ENCODE measurements at regions not wholly inside any gene's neighbourhood (a gene's known extent, or its start where the extent isn't known, plus 50 kb on each side); places are given as distances from the start of the nearest gene placed in this dataset.
"Not testable (repeated sequence)": the region's sequence is repeated elsewhere in the genome, so short reads cannot be mapped to it uniquely, and the experiment has no call there.

DNA sequence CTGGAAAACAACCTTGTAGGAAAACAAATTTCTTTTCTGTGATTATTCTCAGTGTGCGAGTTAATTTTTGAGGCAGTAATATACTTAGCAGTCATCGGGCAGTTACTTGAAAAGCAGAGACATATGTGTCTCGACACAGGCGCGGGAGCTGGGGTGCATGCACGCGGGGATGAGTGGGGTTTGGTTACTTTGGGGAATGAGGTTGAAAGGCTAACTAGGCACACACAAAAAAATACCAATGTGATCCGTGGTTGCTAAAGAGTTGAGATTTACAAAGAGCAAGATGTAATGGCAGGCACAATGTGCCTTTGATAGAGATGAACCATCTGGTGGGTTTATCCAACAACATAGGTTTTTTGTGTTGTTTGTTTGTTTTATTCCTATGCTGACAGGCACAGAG, 703.8 kb upstream of the EEF2KMT start:
- DNase-seq = no peak

DNA sequence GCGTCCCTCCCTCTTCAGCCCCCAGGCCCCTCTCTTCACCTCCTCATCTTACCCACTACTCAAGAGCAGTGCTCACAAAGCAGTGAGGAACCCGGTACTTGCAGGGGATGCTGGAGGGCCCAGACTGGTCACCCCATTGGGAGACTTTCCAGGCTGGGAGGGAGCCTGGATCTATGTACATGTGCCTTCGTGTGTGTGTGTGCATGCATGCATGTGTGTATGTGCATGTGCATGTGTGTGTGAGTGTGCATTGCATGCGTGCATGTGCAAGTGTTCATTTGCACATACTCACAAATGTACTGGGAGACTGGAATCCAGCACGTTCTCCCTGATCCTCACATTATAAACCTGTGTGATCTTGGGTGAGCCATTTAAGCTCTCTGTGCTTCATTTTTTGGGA, 696.0 kb upstream of the EEF2KMT start:
- no peak for DNase-seq

DNA sequence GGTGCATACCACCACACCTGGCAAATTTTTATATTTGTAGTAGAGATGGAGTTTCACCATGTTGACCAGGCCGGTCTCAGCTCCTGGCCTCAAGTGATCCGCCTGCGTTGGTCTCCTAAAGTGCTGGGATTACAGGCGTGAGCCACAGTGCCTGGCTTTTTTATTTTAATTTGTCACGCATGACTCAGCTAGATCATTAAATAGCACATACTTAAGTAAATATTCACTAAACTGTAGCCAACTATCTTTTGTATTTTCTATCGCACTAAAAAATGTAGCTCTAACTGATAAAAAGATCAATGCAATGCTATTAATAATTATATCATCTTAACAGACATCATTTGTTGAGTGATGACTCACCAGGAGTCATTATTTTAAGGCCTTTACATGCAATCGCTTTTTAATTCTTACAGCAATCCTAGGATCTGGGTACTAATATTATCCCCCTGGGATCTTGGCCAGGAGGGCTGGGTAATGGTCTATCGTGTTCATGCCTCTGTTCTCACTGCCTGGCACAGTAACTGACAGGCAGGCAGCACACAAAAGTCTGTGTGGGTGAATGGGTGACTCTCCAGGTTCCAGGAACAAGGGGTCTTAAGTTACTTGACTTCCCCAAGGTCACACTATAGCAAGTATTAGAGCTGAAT, 693.5 kb upstream of the EEF2KMT start:
- DNase-seq = no peak

DNA sequence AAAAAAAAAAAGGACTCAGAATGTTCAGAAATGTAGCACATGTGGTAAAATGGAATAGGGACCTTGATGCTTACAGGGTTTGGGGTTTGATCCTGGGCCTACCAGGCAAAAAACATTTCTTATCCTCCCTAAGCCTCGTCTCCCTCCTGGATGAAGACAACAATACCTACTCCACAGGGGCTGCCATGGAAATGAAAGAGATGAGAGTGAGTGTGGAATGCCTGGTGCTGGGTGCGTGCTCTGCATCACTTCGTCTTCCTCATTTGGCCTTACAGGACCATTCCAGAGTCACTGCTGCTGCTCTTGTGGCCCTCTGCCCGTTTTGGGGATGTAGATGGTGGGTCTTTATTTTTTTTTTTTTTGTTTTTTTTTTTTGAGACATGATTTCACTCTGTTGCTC, 692.9 kb upstream of the EEF2KMT start:
- DNase-seq = no peak

DNA sequence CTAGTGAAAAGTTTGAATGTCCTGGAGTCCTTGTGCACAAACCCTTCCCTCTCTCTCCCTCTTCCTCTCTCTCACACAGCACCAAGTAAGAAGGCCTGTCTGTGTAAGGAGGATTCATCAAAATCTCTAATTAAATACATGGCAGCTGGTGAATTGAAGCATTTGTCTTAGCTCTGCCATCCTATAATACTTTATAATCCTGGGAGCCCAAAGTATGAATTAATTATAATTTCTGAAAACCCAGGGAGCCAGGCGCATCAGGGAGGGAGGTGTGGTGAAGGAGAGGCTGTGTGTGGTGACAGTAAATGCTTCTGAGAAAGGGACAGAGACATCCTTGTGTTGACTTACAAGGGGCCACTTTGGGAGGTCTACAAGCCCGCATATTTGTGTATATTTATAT, 691.4 kb upstream of the EEF2KMT start:
- no peak for DNase-seq

DNA sequence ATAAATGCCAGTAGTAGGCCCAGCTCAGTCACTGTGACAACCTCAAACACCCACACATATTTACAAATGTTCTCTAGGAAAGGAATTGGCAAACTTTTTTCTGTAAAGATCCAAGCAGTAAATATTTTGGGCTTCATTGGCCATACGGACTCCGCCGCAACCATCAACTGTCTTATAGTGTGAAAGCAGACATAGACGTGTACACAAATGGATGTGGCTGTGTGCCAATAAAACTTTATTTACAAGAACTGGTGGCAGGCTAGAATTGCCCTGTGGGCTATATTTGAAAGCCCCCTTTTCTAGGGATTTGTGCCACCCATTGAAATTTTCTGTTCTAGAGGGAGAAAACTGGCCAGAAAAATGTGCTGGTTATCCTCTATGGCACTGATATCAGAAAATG, 683.8 kb upstream of the EEF2KMT start:
- DNase-seq = no peak

DNA sequence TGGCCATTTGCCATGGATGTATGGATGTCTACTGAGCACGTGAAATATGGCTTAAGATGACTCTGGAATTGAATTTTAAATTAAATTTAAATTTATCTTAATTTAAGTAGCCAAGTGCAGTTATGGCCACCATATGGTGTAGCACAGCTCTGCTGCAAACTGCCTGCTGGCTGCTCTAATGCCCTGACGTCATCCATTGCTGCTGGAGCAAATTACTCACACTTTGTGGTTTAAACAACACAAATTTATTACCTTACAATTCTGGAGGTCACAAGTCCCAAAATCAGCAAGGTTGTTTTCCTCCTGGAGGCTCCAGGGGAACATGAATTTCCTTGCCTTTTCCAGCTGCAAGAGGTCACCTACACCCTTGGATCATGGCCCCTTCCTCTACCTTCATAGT, 679.3 kb upstream of the EEF2KMT start:
- no peak for DNase-seq

DNA sequence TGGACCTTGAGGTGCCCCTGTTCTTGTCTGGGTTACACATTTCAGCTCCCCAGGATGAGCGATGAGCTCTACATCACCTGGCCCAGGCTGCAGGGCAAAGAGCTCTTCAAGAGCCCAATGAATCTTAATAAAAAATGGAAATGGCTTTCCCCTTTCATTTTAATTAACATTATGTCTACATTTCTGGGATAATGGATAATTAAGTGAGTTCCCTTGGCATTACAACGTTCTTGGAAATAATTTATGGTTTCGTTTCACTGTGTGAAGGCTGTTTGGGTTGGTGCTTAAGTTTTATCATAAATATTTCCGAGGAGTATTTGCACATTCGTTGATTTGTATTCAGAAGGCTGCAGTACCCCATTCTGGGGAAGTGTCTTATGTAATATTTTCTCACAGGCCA, 678.3 kb upstream of the EEF2KMT start:
- no peak for DNase-seq

DNA sequence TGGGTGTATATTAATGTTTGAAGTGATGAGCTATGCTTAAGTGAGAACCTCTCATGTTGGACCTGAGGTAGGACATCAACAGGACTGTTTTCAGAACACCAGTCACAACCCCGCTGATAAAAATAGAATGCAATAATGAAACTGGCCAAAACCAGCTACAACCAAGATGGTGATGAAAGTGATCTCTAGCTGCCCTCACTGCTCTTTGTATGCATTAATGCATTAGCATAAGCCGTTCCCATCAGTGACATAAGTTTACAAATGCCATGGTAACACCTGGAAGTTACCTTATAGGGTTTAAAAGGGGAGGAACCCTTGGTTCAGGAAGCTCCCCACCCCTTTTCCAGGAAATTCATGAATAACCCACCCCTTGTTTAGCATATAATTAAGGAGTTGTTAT, 672.5 kb upstream of the EEF2KMT start:
- DNase-seq = no peak

DNA sequence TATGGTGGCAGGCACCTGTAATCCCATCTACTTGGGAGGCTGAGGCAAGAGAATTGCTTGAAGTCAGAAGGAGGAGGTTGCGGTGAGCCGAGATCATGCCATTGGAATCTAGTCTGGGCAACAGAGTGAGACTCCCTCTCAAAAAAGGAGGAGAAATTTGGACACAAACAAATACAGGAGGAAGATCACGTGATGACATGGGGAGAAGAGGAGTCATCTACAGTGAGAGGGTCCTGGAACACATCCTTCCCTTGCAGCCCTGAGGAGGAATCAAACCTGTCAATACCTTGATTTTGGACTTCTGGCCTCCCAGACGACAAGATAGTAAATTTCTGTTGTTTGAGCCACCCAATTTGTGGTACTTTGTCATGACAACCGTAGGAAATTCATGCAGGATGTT, 671.9 kb upstream of the EEF2KMT start:
- no peak for DNase-seq

DNA sequence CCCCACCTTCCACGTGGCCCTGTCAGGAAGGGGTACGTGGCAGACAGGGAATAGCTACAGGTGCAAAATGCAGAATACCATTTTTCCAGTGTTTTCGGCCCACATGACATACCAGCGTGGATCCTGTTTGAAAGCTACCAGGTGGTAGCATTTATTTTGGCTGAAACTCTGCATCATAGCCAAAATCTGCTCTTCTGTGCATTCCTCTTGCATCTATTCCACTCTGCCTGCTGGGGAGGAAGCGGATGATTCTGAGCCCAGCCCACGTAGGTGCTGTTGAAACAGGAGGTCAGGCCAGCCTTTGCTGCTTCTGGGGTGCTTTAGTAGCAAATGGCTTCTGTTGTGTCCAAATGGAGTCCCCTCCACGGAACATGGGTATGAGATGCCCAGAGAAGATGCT, 670.9 kb upstream of the EEF2KMT start:
- DNase-seq = peak in 3 of 58 donors; percentile 4 to 7 (median 4)

DNA sequence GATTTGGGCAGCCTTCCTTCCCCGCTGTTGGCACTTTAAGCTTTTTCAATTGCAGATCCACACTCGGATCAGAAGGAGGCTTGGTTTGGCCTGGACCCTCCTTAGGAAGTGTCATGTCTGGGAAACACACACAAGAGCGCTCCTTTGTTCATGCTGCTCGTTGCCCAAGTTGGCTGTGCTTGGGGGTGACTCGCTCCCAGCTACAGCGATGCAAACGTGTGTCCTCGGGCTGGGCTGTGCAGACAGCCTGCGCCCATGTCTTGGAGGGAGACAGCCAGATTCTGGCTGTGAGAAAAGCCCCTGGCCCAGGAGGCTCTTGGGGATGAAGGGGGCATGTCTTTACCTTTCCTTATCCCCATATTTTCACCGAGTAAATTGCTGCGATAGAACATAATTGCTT, 665.6 kb upstream of the EEF2KMT start:
- DNase-seq = peak in 7 of 58 donors; percentile 0 to 25 (median 4)

DNA sequence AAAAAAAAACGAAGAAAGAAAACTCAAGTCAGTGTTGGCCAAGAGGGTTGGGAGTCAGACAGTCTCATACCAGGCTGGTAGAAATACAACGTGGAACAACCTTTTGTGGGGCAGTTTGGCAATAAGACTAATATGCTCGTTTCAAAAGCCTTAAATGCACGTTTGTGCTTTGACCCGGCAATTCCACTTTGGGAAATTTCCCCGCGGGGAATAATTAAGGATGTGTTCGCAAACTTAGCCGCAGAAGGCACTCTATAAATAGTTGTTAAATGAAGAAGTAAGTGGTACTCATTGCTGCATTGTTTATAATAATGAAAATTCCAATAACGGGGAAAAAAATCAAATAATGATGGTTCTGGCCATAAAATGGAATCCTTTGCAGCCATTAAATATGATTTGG, 664.8 kb upstream of the EEF2KMT start:
- DNase-seq = no peak

DNA sequence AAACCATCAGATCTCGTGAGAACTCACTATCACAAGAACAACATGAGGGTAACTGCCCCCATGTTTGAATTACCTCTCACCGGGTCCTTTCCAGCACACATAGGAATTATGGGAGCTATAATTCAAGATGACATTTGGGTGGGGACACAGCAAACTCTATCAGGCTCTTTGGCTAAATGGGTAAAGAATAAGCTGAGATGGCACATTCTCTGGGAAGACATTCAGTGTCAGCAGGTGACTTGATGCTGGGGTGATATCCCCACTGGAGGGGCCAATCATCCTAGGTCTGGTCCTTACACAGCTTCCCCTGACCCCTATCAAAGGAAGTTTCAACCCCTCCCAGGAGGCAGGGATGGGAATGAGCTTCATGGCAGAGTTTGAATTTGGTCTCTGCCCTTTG, 664.0 kb upstream of the EEF2KMT start:
- DNase-seq = no peak

DNA sequence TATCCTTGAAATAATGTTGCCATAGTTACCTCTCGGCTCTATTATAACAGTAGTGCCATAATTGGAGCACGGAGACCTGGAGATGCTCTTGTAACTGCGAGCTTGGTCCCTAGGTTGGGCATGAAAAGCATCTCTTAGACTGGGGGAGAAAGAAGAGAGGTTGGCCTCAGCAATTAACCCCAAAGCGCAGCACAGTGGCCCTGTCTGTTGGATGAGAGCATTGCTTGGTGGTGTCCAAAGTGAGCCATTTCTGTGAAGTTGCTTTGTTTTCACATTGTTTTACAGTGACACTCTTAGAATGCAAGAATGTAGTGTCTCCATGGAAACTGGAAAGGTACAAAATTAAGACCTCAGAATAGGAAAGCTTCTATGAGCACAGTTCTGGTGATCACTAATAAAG, 660.7 kb upstream of the EEF2KMT start:
- peak in 1 of 58 donors; percentile 1 for DNase-seq

DNA sequence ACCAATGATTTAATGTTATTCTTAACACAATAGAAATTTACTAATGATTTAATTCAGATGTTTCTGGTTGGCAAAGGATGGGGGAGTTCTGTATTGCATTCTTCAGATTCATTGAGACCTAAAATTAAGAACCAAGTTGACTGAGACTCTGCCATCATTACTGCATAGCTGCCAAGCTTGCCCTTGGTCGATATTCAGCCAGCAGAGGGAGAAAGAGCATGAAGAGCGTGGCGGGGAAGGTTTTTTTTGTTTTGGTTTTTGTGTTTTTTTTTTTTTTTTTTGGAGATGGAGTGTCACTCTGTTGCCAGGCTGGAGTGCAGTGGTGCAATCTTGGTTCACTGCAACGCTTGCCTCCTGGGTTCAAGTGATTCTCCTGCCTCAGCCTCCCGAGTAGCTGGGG, 659.4 kb upstream of the EEF2KMT start:
- no peak for DNase-seq

DNA sequence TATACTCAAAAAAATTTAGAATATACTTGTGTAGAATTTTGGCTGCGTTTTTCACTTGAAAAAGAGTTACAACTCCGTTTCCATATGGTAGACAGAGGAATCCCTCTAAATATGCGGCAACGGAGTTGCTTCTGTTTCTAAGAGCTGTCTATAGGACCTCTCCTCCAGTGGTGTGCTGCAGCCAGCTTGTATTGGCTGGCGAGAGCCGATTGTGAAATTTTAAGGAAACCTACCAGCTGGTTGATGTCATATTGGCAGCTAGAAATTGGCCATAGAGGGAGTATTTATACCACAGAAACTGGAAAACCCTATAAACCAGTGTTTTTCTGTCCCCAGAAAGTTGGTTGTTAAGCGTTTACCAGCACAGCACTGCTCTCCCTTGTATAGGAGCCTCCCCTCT, 655.8 kb upstream of the EEF2KMT start:
- no peak for DNase-seq

DNA sequence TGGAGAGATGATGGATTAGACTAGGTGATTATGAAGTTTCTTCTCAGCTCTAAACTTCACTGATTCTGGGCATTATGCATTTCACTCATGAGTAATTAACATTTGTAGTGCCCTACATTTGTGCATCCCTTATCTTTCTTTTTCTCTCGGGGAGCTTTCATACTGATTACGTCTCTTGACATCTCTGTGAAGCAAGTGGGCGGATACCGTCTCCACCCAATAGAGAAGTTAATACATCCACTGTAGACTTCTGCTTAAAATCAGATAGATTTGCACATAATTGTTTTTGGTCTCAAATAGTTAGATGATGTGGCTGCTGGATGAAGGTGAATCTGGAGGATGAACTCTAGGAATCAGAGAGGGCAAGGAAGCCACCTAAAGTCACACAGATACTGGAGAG, 653.6 kb upstream of the EEF2KMT start:
- DNase-seq = no peak

DNA sequence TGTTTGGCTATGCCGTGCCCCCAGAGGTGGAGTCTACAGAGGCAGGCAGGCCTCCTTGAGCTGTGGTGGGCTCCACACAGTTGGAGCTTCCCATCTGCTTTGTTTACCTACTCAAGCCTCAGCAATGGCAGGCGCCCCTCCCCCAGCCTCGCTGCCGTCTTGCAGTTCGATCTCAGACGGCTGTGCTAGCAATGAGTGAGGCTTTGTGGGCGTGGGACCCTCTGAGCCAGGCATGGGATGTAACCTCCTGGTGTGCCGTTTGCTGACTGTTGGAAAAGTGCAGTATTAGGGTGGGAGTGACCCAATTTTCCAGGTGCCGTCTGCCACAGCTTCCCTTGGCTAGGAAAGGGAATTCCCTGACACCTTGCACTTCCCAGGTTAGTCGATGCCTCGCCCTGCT, 652.8 kb upstream of the EEF2KMT start:
- not testable (repeated sequence) for DNase-seq

DNA sequence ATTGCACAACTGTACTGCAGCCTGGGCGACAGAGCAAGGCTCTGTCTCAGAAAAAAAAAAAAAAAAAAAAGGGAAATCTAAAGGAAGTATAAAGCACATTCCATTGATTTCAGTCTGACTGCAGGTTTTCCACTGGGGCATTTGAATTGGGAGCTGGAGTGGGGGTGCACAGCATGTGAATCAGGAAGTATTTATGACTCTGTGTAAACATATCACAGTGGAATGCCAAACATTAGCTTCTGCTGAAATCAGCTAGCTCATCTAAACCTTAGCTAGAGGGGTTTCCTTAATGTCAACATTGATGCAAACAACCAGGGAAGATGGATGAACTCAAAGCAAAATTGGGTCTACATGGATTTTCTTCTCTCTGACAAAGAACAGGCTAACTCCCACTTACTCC, 641.0 kb upstream of the EEF2KMT start:
- no peak for DNase-seq

DNA sequence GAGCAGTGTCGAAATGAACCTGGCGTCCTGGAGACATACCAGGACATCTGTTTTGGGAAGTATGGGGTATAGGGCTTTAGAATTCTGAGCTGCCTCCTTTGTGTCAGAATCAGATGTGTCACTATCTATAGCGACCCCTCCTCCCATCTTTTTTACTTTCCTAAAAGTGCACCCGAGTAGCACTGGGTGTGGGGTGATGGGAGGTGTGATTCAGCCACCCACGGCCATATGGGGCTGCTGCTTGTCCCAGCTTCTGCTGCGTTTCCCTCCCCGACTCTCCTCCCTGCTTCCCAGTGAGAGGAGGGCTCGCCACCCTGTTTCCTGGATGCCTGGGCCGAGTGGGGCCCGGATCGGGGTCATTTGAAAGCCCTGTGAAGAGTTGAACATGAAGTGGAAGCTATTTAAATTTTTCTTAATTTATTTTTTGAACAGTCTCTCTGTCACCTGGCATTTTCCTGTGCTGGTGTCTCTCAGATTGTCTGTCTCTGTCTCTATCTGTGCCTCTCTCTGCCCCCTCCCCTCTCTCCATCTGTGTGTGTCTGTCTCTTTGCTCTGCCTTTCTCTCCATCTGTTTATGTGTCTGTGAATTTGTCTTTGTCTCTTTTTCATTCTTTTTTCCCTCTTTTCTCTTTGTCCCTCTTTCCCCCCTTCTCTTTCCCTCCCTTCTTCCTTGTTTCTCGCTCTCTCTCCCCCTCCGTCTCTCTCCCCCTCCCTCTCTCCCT, 638.8 kb upstream of the EEF2KMT start:
- peak in 39 of 58 donors; percentile 1 to 72 (median 26) for DNase-seq

DNA sequence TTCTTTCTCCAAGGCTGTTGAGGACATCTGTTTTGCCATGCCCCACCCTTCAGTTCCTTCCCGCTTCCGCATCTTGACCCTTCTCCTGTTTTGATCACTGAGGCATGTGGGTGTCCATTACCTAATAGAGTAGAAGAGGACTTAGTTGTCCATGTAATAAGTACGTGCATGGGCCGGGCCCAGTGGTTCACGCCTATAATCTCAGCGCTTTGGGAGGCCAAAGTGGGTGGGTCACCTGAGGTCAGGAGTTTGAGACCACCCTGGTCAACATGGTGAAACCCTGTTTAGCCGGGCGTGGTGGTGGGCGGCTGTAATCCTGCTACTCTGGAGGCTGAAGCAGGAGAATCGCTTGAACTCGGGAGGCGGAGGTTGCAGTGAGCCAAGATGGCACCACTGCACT, 637.8 kb upstream of the EEF2KMT start:
- DNase-seq = no peak

DNA sequence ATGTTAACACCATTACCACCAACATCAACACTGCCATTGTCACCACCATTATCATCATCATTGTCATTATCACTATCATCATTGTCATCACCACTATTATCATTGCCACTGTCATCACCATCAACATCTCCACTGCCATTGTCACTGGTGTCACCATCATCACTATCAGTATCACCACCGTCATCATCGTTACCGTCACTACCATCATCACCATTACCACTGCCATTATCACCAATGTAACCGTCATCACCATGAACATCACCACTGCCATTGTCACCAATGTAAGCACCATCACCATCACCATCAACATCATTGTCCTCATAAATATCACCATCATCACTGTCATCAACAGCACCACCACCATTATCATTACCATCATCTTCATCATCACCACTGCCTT, 633.2 kb upstream of the EEF2KMT start:
- DNase-seq = no peak

All from anterior cingulate cortex (tissue), 58 donors.